ENCODE measurements at regions not wholly inside any gene's neighbourhood (a gene's known extent, or its start where the extent isn't known, plus 50 kb on each side); places are given as distances from the start of the nearest gene placed in this dataset.

DNA sequence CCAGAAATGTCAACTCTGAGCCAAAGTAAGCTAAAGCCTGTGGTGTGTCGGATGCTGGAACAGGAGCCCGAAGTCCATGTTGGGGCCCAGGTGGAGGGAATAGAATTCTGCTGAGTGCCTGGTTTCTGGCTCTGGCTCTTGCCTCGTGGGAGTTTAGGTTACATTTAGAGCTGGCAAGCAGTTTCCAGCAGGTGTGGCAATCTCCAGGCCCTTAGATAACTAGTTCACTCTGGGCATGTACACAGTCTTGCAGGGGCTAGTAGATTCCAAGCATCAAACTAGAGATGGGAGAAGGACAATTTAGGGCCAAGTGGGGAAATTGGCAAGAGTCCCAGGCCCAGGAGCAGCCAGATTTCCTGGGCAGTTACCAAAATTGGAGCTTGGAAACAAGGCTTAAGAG, 56.3 kb upstream of the STOX2 start:
- POLR2A ChIA-PET (ENCODE audit: unreplicated experiment) = no interaction called here
- no TSS peak for BruUV-seq (replicated peaks)
- Histone ChIP-seq H3K9me2 (replicated peaks; ENCODE audit: low read length) (no peaks in the 10 kb centered on the region), H3K79me2 (ENCODE audit: low read length) (no peaks in the 10 kb centered on the region), H3K36me3 (ENCODE audit: low read depth, low read length) (no peaks in the 10 kb centered on the region), H4K20me1 (ENCODE audit: low read length) (no peaks in the 10 kb centered on the region), H3F3A (ENCODE audit: low read length, unreplicated experiment) (no peaks in the 10 kb centered on the region), H3K27me3 (ENCODE audit: low read length) (peaks cover 50% of the 10 kb centered on the region), H3K9ac (ENCODE audit: low read length) (no peak overlapping the region), H3K4me3 (ENCODE audit: low read length) (no peak overlapping the region), H3K4me2 (ENCODE audit: low read length) (no peak overlapping the region), H3K4me1 (ENCODE audit: insufficient read depth, low read length) (no peaks in the 10 kb centered on the region), H3K9me3 (ENCODE audit: low read length) (no peaks in the 10 kb centered on the region), H3K27ac (ENCODE audit: low read length) (no peak overlapping the region), H2AFZ (ENCODE audit: low read length) (no peak overlapping the region)
- intact Hi-C loops (cut with micrococcal nuclease) = no loop called here
- TF ChIP-seq, protein P1, sequence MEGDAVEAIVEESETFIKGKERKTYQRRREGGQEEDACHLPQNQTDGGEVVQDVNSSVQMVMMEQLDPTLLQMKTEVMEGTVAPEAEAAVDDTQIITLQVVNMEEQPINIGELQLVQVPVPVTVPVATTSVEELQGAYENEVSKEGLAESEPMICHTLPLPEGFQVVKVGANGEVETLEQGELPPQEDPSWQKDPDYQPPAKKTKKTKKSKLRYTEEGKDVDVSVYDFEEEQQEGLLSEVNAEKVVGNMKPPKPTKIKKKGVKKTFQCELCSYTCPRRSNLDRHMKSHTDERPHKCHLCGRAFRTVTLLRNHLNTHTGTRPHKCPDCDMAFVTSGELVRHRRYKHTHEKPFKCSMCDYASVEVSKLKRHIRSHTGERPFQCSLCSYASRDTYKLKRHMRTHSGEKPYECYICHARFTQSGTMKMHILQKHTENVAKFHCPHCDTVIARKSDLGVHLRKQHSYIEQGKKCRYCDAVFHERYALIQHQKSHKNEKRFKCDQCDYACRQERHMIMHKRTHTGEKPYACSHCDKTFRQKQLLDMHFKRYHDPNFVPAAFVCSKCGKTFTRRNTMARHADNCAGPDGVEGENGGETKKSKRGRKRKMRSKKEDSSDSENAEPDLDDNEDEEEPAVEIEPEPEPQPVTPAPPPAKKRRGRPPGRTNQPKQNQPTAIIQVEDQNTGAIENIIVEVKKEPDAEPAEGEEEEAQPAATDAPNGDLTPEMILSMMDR (conservative IDR thresholded peaks at IDR 0.05; ENCODE audit: low read depth, low read length) = no peak
- TF ChIP-seq EZH2 (IDR thresholded peaks at IDR 0.05; ENCODE audit: low read length, unreplicated experiment) (no peak), EZH2phosphoT487 (IDR thresholded peaks at IDR 0.05; ENCODE audit: borderline replicate concordance, low read length) (no peak)
- DNase-seq = no peak
- CTCF ChIA-PET = no interaction called here
- no peak for ATAC-seq

- ATAC-seq (no peak), DNase-seq (no peak)
- no peaks in the 10 kb centered on the region for H3K9me2 ChIP-seq (replicated peaks; ENCODE audit: low read length)
- H4K20me1 ChIP-seq (ENCODE audit: low read length) = no peaks in the 10 kb centered on the region
- no peak overlapping the region for H3K27ac ChIP-seq (ENCODE audit: low read length)
- ChIA-PET CTCF (no interaction called here), POLR2A (ENCODE audit: unreplicated experiment) (no interaction called here)
- H3K79me2 ChIP-seq (ENCODE audit: low read length) = no peaks in the 10 kb centered on the region
- peaks cover 65% of the 10 kb centered on the region for H3K27me3 ChIP-seq (ENCODE audit: low read length)
- intact Hi-C loops (cut with micrococcal nuclease) = no loop called here
- TF ChIP-seq, protein P1 (conservative IDR thresholded peaks at IDR 0.05; ENCODE audit: low read depth, low read length) = no peak
- TF ChIP-seq EZH2phosphoT487 (IDR thresholded peaks at IDR 0.05; ENCODE audit: borderline replicate concordance, low read length) = no peak
- H3K4me3 ChIP-seq (ENCODE audit: low read length) = no peak overlapping the region
- no peak overlapping the region for H3K9ac ChIP-seq (ENCODE audit: low read length)
- BruUV-seq (replicated peaks) = no TSS peak
- H3K36me3 ChIP-seq (ENCODE audit: low read depth, low read length) = no peaks in the 10 kb centered on the region
- no peaks in the 10 kb centered on the region for H3K4me1 ChIP-seq (ENCODE audit: insufficient read depth, low read length)
- no peak overlapping the region for H2AFZ ChIP-seq (ENCODE audit: low read length)
- H3K9me3 ChIP-seq (ENCODE audit: low read length) = no peaks in the 10 kb centered on the region
- H3K4me2 ChIP-seq (ENCODE audit: low read length) = no peak overlapping the region
- H3F3A ChIP-seq (ENCODE audit: low read length, unreplicated experiment) = no peaks in the 10 kb centered on the region
Observed at GRCh38 chr4:183852910-183853547, 52.1 kb upstream of the STOX2 start.

GRCh38 chr4:183853548-183853940, 51.6 kb upstream of the STOX2 start:
- ChIA-PET POLR2A (ENCODE audit: unreplicated experiment) (no interaction called here), CTCF (no interaction called here)
- Histone ChIP-seq H4K20me1 (ENCODE audit: low read length) (no peaks in the 10 kb centered on the region), H3K36me3 (ENCODE audit: low read depth, low read length) (no peaks in the 10 kb centered on the region), H3K4me2 (ENCODE audit: low read length) (no peak overlapping the region), H3K9me2 (replicated peaks; ENCODE audit: low read length) (no peaks in the 10 kb centered on the region), H2AFZ (ENCODE audit: low read length) (no peak overlapping the region), H3K27me3 (ENCODE audit: low read length) (peaks cover 64% of the 10 kb centered on the region), H3K27ac (ENCODE audit: low read length) (no peak overlapping the region), H3K9me3 (ENCODE audit: low read length) (no peaks in the 10 kb centered on the region), H3K9ac (ENCODE audit: low read length) (no peak overlapping the region), H3K79me2 (ENCODE audit: low read length) (no peaks in the 10 kb centered on the region), H3K4me3 (ENCODE audit: low read length) (no peak overlapping the region), H3K4me1 (ENCODE audit: insufficient read depth, low read length) (no peaks in the 10 kb centered on the region), H3F3A (ENCODE audit: low read length, unreplicated experiment) (no peaks in the 10 kb centered on the region)
- no peak for TF ChIP-seq EZH2 (IDR thresholded peaks at IDR 0.05; ENCODE audit: low read length, unreplicated experiment)
- TF ChIP-seq EZH2phosphoT487 (IDR thresholded peaks at IDR 0.05; ENCODE audit: borderline replicate concordance, low read length) = no peak
- TF ChIP-seq, protein P1 (conservative IDR thresholded peaks at IDR 0.05; ENCODE audit: low read depth, low read length) = no peak
- intact Hi-C loops (cut with micrococcal nuclease) = no loop called here
- ATAC-seq (no peak), DNase-seq (no peak)
- BruUV-seq (replicated peaks) = no TSS peak
